Activated naive CD4-positive, alpha-beta T cell treated with anti-CD3 and anti-CD28 coated beads, Interleukin-2, amount 50 U/mL, for 16 hours (primary cell): ENCODE measurements at regions not wholly inside any gene's neighbourhood (a gene's known extent, or its start where the extent isn't known, plus 50 kb on each side); places are given as distances from the start of the nearest gene placed in this dataset.

Source experiments
- DNase-seq: peaks from one replicate; pipeline ENCODE4 v3.0.0-alpha.2; 2020

DNA sequence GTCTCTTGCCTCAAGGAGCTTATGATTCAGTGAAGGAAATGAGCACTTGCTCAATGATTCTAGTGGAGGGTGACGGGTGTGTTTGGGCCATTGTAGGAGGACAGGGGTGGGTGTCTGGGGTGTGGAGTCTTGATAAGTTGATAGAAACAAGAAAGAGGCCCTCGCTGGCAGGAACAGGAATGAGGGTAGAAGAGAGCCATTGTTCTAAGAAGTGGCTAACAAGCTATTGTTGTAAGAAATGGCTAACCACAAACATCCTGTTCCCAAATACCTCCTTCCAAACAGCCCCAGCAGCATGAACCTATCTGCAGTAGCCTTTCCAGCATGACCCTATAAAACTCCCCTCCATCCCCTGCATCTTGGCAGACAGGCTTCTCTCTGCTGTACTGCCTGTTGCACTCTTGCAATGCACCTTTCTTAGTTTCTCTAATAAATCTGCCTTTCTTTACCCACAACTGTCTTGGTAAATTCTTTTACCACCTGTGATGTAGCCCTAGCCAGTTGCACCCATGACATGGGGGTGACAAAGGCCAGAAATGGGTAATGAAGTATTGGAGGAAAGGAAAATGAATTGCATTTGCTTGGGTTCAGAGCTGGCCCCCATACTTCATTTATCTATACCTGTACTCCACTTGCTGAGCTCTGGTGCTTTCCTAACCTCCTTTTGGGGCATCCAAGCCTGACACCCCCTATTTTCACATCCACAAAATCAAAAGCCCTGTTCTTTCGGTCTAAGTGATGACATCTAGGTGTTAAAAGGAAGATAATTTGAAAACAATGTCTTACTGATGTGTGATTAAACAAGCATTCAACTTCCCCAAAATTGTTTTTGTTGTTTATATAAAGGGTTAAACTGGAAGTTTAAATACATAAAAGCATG is 389.1 kb downstream of the GRIN2B start:
- DNase-seq: no peak

DNA sequence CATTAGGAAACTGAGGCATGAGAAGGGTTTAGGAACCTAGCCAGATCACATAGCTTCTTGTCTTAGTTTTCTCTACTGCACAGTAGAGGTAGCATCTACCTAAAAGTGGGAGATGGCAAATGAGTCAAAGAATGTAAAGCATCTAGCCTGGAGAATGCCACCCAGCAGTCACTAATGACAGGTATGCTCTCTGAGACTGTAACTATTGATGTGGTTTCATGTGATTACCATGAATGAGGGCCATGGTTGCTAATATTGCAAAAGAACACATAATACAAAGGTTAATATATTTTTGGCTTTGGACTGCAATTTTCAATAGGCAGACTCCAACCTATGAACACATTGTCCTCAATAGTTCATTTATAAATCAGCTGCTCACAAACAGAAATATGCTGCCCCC is 389.9 kb downstream of the GRIN2B start:
- no peak for DNase-seq

GRCh38 chr12:13591059-13591458 is 390.3 kb downstream of the GRIN2B start:
- no peak for DNase-seq

DNA sequence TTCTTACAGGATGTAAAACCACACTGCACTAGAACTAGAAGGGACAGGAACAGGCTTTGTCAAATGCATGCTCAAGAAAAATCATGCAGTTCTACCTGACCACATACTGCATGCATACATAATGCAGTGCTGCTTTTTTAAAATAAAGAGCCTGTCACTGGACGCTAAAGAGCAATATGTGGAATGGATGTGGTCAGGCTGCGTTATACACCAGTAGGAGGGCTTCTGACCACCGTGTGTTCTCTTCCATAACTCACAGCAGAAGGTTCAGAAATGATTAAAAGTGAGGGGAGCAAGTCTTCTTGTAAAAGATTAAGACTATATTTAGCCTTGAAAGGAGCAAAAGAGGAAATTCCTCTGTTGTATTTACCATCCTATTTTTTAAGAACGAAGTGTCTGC is 392.0 kb downstream of the EMP1 start:
- DNase-seq: no peak

GRCh38 chr12:13587721-13588390 is 391.3 kb downstream of the EMP1 start:
- DNase-seq: no peak

GRCh38 chr12:13586361-13586760 is 389.8 kb downstream of the EMP1 start:
- no peak for DNase-seq

DNA sequence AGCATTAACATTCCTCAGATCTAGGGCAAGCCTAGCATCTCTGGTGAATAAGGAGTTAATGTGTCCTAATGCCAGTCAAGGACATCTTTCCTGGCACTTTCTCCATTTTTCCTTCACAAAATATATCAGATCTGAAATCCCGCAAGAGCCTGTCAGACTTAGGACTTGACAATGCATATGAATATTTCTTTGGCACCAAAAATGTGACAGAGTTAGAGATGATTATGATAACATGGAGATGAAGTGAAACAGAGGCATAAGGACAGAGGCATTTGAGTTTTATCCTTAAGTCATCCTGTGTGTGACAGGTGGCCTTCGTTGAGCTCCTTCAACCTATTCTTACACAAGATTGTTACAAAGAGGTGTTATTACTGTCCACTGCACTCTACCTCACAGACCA is 388.0 kb downstream of the EMP1 start:
- DNase-seq: no peak

GRCh38 chr12:13583630-13584029 is 387.1 kb downstream of the EMP1 start:
- DNase-seq: no peak

GRCh38 chr12:13582421-13582820 is 385.9 kb downstream of the EMP1 start:
- no peak for DNase-seq

GRCh38 chr12:13581031-13581430 is 384.5 kb downstream of the EMP1 start:
- no peak for DNase-seq

- DNase-seq: no peak
Measured at GRCh38 chr12:13580206-13580605, 383.7 kb downstream of the EMP1 start.

GRCh38 chr12:13576935-13577500 is 380.5 kb downstream of the EMP1 start:
- no peak for DNase-seq

GRCh38 chr12:13573698-13574321 is 377.3 kb downstream of the EMP1 start:
- DNase-seq: no peak

GRCh38 chr12:13571035-13571434 is 374.5 kb downstream of the EMP1 start:
- DNase-seq: no peak

DNA sequence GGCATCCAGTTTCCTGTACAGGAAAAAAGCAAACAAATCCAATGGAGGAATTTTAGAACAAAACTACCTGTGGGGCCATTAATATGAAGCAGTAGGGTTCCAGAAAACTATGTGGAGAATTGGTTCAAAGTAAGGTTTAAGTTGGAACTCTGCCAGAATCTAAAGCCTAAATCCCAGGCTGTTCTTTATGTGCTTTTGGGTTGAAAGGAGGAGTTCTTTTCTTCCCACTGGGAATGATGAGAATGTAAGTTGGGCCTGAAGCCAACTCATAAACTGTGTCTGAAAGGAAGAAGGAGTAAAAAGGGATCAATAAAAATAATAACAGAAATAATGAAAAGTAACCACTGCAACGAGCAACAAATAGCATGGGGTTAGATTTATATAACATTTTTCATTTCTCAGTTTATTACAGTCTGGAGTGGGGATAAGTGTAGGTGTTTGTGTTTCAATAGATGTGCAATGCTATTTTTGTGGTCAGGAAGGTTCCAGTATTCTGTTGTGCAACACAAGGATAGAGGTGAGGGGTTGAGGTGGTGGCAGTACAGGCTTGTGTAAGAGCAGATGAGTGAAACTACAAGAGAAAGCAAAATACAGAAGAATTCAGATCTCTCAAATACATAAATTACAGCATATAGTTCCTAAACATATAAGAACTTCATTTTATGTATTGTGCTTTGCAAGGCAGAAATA is 373.6 kb downstream of the EMP1 start:
- no peak for DNase-seq

GRCh38 chr12:13566292-13566691 is 369.8 kb downstream of the EMP1 start:
- no peak for DNase-seq

DNA sequence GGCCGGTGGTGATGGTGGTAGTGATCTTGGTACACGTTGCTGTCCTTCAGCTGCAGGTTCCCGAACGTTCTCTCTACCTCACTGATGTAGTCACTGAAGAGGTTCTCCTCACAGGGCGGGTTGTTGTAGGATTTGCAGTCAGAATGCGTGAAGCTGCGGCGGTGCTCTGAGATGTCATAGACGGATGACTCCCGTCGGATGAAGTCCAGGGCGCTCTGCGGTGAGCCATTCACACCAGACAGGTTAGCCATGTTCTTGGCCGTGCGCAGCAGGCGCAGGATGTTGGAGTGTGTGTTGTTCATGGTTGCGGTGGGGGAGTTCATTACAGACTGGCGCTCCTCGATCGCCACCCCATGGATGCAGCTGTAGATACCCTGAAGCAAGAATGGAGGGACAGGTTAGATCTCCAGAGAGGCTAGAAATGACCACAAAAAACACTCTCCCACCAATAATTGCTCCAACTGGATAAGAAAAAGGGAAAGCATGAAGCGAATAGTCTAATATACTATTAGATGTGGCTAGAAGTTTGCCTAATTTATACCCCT is 367.8 kb downstream of the EMP1 start:
- no peak for DNase-seq

DNA sequence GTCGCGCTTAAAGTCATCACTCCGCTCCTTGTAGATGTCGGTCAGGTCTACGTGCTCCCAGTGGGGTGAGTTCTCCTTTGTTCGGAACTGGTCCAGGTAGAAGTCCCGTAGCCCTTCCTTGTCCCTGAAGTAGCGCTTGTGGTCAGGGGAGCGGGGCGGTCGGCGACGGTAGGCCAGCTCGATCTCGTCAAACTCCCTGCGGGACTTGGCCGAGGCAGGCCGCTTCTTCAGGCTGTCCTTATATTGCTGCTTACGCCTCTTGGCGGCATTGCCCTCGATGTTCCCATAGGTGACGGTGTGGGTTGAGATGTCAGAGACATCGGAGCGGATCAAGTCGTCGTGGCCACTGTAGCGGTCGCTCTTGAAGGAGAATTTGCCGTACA is 367.2 kb downstream of the EMP1 start:
- DNase-seq: no peak

DNA sequence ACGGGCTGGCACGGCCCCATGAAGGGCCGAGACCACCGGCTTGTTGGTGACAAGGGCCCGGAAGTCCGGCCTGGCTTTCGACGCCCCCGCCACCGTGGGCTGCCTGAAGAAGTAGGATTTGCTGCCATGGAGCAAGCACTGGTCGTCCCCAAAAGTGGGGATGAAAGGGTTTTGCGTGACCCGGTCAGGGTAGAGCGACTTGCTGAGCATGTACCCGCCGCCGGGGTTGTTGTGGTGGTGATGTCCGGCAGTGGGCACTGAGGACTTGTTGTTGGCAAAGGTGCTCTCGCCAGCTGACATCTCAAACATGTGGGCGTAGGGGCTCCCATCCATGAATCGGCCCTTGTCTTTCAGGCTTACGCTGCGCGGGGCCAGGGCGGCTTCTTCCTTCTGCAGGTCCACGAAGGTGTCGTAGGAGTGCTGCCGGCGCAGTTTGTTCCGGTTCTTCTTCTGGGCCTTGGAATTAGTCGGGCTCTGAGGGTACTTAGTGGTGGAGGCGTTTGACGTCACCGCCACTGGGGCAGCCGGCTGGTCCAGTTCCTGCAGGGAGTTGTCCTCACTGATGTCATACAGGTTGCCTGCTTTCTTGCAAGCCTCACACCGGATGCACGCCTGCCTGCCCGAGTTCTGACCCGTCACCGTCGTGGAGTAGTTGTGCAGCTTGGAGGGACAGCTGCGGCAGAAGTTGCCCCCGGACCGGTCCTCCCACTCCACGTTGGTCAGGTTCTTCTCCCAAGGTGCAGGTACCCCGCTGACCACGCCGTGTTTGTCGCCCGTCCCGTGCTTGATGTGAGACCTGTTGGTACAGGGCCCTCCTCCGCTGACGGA is 366.6 kb downstream of the EMP1 start:
- no peak for DNase-seq

DNA sequence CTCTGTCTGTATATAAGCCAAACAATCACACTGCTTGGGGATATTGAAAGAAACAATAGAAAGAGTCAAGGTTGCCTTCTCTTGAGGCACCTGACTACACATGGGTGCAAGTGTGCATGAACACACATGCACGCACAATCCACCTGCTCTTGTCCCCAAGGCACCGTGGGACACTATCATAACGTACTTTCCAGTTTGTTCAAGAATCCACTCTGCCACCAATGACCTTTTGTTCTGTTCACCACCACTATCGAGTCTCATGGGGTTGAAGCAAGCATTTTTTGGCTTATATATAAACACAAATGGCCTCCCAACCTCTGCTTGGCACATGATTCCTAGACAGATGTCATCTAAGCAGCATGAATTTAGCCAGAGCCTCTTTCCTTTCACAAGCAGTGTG is 365.4 kb downstream of the EMP1 start:
- no peak for DNase-seq

GRCh38 chr12:13559318-13559978 is 362.9 kb downstream of the EMP1 start:
- no peak for DNase-seq
